Activated CD4-positive, alpha-beta T cell treated with anti-CD3 and anti-CD28 coated beads for 4 hours (primary cell): ENCODE measurements at regions not wholly inside any gene's neighbourhood (a gene's known extent, or its start where the extent isn't known, plus 50 kb on each side); places are given as distances from the start of the nearest gene placed in this dataset.
A peak's percentile ranks its signal among the peaks of the same experiment; 100 is the strongest.

Source experiments
- DNase-seq, 2 donors: peaks; one replicate each; pipeline ENCODE4 v3.0.0-alpha.2; 2020

- no peak for DNase-seq
Observed at GRCh38 chr10:88086187-88086960, 222.9 kb downstream of the PTEN start.

GRCh38 chr10:88088441-88089340 lies 225.3 kb downstream of the PTEN start:
- no peak for DNase-seq

GRCh38 chr10:88089498-88089897 lies 226.1 kb downstream of the PTEN start:
- DNase-seq, result no peak

- DNase-seq, result no peak
Observed at GRCh38 chr10:88090568-88091214, 227.3 kb downstream of the PTEN start.

GRCh38 chr10:88091490-88092061 lies 228.2 kb downstream of the PTEN start:
- peak; percentile 50 to 52 for DNase-seq

- DNase-seq, result no peak
Observed at GRCh38 chr10:88092265-88092664, 228.8 kb downstream of the PTEN start.

- peak; percentile 9 to 14 for DNase-seq
Observed at GRCh38 chr10:88092973-88093372, 229.5 kb downstream of the PTEN start.

- no peak for DNase-seq
Observed at GRCh38 chr10:88094795-88095194, 231.4 kb downstream of the PTEN start.

GRCh38 chr10:88095223-88095721 lies 231.8 kb downstream of the PTEN start:
- no peak for DNase-seq

- DNase-seq, result no peak
Observed at GRCh38 chr10:88095778-88096431, 232.5 kb downstream of the PTEN start.

GRCh38 chr10:88097092-88097516 lies 233.7 kb downstream of the PTEN start:
- DNase-seq, result no peak

GRCh38 chr10:88097536-88097935 lies 234.1 kb downstream of the PTEN start:
- no peak for DNase-seq

- DNase-seq, result no peak
Observed at GRCh38 chr10:88100281-88100680, 236.9 kb downstream of the PTEN start.

GRCh38 chr10:88101666-88102065 lies 238.2 kb downstream of the PTEN start:
- no peak for DNase-seq

- DNase-seq, result no peak
Observed at GRCh38 chr10:88103576-88103975, 240.2 kb downstream of the PTEN start.

GRCh38 chr10:88104223-88104622 lies 240.8 kb downstream of the PTEN start:
- no peak for DNase-seq

- DNase-seq, result no peak
Observed at GRCh38 chr10:88106366-88106765, 242.9 kb downstream of the PTEN start.

GRCh38 chr10:88107296-88108097 lies 244.1 kb downstream of the PTEN start:
- DNase-seq, result no peak

- no peak for DNase-seq
Observed at GRCh38 chr10:88108115-88108610, 244.7 kb downstream of the PTEN start.

- no peak for DNase-seq
Observed at GRCh38 chr10:88110355-88110754, 246.9 kb downstream of the PTEN start.

GRCh38 chr10:88110822-88111221 lies 247.4 kb downstream of the PTEN start:
- DNase-seq, result no peak
